Epidermal melanocyte (primary cell): ENCODE measurements at regions not wholly inside any gene's neighbourhood (a gene's known extent, or its start where the extent isn't known, plus 50 kb on each side); places are given as distances from the start of the nearest gene placed in this dataset.

Experiments
- DNase-seq: peaks from one replicate; pipeline ENCODE4 v3.0.0; 2011; ENCODE audit warnings: low spot score; ENCODE audit not compliant: insufficient read length

GRCh38 chr1:212557739-212558692, 50.5 kb upstream of the ATF3 start:
- no peak for DNase-seq

DNA sequence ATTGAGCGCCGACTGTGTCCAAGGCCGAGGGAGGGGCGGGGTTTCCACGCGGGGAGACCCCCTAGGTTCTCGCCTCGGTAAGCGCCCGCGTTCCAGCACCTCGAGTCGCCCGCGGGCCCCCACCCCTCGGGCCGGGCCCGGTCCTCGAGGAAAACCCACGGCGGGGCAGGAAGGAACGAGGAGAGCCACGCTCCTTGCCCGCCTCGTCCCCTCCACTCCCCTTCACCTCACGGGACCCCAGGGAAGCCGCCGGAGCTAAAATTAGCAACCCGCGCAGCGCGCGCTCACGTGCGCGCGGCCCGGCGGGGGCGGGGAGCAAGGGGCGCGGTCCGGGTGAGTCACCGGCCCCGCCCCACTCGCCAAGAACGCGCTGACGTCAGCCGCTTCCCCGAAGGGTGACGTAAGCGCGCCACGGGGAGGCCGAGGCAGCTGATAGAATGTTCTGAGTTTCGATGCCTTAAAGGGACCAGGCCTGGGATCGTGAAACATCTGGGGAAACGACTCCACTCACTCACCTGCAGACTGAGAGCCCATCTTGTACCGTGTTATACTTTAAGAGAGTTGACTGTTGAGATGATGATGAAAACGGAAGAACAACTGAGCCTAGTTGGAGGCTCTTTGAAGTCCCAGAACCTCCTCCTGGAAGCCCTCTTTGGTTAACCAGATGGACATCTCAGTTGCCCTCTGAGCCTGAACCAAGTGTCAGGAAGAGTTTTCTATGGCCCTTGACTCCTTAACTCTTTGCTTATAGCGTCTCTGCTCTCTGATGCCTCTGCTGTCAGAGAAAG, 49.7 kb upstream of the ATF3 start:
- DNase-seq, result peak; percentile 86
